ENCODE measurements at regions not wholly inside any gene's neighbourhood (a gene's known extent, or its start where the extent isn't known, plus 50 kb on each side); places are given as distances from the start of the nearest gene placed in this dataset.

GRCh38 chr17:83010206-83011200, 68.9 kb upstream of the METRNL start:
- TF ChIP-seq CTCF (IDR thresholded peaks at IDR 0.05) = no peak
- no peak for TF ChIP-seq POLR2A (IDR thresholded peaks at IDR 0.05)

All from testis (tissue), 2 donors.